ENCODE measurements at regions not wholly inside any gene's neighbourhood (a gene's known extent, or its start where the extent isn't known, plus 50 kb on each side); places are given as distances from the start of the nearest gene placed in this dataset.

DNA sequence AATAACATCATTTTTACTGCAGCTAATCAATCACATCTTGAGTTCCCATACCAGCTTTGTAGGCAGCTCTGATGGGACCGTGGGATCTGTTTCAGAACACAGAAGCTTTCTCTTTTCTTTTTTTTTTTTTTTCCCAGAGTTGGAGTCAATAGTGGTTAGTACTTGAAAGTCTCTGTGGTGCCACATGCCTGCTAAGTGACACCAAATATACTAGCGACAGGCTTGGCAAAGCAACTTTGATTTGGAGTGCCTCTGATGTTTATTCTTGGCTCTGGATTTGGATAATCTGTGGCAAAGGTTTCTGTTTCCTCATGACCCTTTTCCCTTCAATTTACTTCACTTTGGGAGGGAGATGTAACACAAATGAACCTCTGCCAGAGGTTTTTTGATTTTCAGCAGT lies 681.4 kb upstream of the TENM4 start:
- CTCF ChIA-PET, result no interaction called here

DNA sequence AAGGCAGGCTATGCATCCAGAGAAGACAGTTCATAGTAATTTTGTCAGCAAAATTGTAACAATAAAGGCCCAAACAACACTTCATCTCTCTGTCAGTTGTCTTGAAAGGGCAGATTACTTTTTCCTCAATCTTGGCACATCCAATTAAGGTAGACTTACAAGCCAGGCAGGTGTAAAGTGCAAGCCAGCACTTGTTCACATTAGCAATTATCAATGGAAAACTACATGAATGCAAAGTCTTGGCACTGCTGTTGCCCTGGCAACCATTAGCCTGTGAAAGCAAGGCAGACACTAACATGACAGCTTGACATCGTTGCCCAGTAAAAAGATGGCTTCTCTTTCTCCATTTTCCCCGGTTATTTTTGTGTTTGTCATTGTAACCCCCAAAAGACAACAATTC lies 677.2 kb upstream of the TENM4 start:
- TF ChIP-seq, protein P1, sequence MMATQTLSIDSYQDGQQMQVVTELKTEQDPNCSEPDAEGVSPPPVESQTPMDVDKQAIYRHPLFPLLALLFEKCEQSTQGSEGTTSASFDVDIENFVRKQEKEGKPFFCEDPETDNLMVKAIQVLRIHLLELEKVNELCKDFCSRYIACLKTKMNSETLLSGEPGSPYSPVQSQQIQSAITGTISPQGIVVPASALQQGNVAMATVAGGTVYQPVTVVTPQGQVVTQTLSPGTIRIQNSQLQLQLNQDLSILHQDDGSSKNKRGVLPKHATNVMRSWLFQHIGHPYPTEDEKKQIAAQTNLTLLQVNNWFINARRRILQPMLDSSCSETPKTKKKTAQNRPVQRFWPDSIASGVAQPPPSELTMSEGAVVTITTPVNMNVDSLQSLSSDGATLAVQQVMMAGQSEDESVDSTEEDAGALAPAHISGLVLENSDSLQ (IDR thresholded peaks at IDR 0.05), result no peak
- TF ChIP-seq ELF4 (IDR thresholded peaks at IDR 0.05) (no peak), FOXK2 (IDR thresholded peaks at IDR 0.05) (no peak), CTBP1 (IDR thresholded peaks at IDR 0.05; ENCODE audit: borderline replicate concordance) (no peak), ARNT (IDR thresholded peaks at IDR 0.05) (no peak), LEF1 (IDR thresholded peaks at IDR 0.05; ENCODE audit: borderline replicate concordance) (no peak), L3MBTL2 (conservative IDR thresholded peaks at IDR 0.05) (no peak), HDGF (IDR thresholded peaks at IDR 0.05; ENCODE audit: borderline replicate concordance) (no peak), TARDBP (IDR thresholded peaks at IDR 0.05) (no peak), SUZ12 (IDR thresholded peaks at IDR 0.05) (no peak), FOXA1 (IDR thresholded peaks at IDR 0.05) (no peak), NFRKB (IDR thresholded peaks at IDR 0.05) (no peak), ZNF384 (IDR thresholded peaks at IDR 0.05) (no peak)
- CTCF ChIA-PET, result no interaction called here
- DNase-seq (ENCODE audit: extremely low spot score), result no peak
- POLR2A ChIA-PET, result no interaction called here

More for the DNA sequence above, 681.4 kb upstream of the TENM4 start:
- TF ChIP-seq TARDBP (IDR thresholded peaks at IDR 0.05) (no peak), CTBP1 (IDR thresholded peaks at IDR 0.05; ENCODE audit: borderline replicate concordance) (no peak), SP1 (IDR thresholded peaks at IDR 0.05) (no peak), NFRKB (IDR thresholded peaks at IDR 0.05) (no peak), ELF4 (IDR thresholded peaks at IDR 0.05) (no peak), BHLHE40 (IDR thresholded peaks at IDR 0.05; ENCODE audit: borderline replicate concordance) (no peak), FOXK2 (IDR thresholded peaks at IDR 0.05) (no peak)
- TF ChIP-seq, protein P1 (IDR thresholded peaks at IDR 0.05), result no peak
- DNase-seq (ENCODE audit: extremely low spot score), result no peak
- POLR2A ChIA-PET, result no interaction called here

DNA sequence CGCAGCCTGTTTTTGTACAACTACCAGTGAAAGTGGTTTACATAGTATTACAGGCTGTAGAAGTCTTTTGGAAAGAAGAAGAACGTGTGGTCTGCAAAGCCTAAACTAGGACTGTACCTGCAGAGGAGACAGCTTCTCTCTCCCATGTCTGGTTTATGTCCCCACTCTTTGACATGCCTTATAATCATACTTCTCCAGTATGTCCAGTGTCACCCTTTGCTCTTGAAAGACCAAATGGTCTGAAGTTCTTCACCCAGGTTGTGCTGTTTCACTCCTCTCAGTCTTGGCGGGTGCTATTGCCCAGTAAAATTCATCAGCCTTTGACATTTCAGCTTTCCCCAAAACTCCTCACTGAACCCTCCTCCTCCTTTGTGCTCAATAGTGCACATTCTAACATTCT lies 676.0 kb upstream of the TENM4 start:
- POLR2A ChIA-PET, result no interaction called here
- TF ChIP-seq FOXM1 (IDR thresholded peaks at IDR 0.05; ENCODE audit: borderline replicate concordance) (no peak), NFRKB (IDR thresholded peaks at IDR 0.05) (no peak), HDGF (IDR thresholded peaks at IDR 0.05; ENCODE audit: borderline replicate concordance) (no peak), ZNF384 (IDR thresholded peaks at IDR 0.05) (no peak), SUZ12 (IDR thresholded peaks at IDR 0.05) (no peak), FOXA1 (IDR thresholded peaks at IDR 0.05) (no peak), LEF1 (IDR thresholded peaks at IDR 0.05; ENCODE audit: borderline replicate concordance) (no peak), FOXK2 (IDR thresholded peaks at IDR 0.05) (no peak), ARNT (IDR thresholded peaks at IDR 0.05) (no peak)
- TF ChIP-seq, protein P1 (IDR thresholded peaks at IDR 0.05), result no peak
- CTCF ChIA-PET, result no interaction called here
- no peak for DNase-seq (ENCODE audit: extremely low spot score)

DNA sequence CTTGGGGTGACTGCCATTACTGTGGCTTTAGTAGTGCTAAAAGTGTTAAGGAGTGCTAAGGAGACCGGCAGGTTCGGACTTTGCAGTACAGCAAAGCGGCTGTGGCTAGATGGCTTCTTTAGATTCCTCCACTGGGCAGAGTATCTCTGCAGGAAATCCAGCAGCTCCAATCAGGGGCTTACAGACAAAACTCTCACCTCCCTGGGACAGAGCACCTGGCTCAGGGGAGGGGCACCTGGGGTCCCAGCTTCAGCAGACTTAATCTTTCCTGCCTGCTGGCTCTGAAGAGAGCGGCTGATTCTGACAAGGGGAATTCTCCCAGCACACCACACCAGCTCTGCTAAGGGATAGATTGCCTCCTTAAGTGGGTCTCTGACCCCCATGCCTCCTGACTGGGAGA lies 668.8 kb upstream of the TENM4 start:
- CTCF ChIA-PET, result no interaction called here
- DNase-seq (ENCODE audit: extremely low spot score), result no peak
- TF ChIP-seq FOXK2 (IDR thresholded peaks at IDR 0.05) (no peak), SP1 (IDR thresholded peaks at IDR 0.05) (no peak), FOXM1 (IDR thresholded peaks at IDR 0.05; ENCODE audit: borderline replicate concordance) (no peak), HDGF (IDR thresholded peaks at IDR 0.05; ENCODE audit: borderline replicate concordance) (no peak), CTBP1 (IDR thresholded peaks at IDR 0.05; ENCODE audit: borderline replicate concordance) (no peak), L3MBTL2 (conservative IDR thresholded peaks at IDR 0.05) (no peak), NFRKB (IDR thresholded peaks at IDR 0.05) (no peak), ZNF384 (IDR thresholded peaks at IDR 0.05) (no peak), BHLHE40 (IDR thresholded peaks at IDR 0.05; ENCODE audit: borderline replicate concordance) (no peak), FOXA1 (IDR thresholded peaks at IDR 0.05) (no peak), ARNT (IDR thresholded peaks at IDR 0.05) (no peak)
- TF ChIP-seq, protein P1 (IDR thresholded peaks at IDR 0.05), result no peak
- POLR2A ChIA-PET, result no interaction called here

DNA sequence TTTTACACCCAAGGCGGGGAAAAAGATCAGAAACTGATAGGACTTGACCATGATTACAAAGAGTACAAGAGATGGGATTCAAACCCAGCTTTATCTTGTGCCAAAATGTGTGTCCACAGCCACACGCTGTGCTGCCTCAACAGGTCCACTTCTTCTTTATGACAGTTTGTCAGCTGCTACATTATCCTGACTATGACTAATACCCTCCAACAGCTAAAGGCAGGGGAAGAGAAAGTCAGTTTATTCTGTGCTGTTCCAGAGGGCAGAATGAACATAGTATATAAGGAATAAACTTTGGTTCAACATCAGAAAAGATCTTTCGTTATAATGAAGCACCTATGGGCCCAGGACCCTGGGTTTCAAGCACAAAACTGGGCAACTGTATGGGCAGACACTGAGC lies 668.2 kb upstream of the TENM4 start:
- DNase-seq (ENCODE audit: extremely low spot score), result no peak
- TF ChIP-seq SP1 (IDR thresholded peaks at IDR 0.05), result no peak
- no peak for TF ChIP-seq ARNT (IDR thresholded peaks at IDR 0.05)
- no peak for TF ChIP-seq CTBP1 (IDR thresholded peaks at IDR 0.05; ENCODE audit: borderline replicate concordance)
- TF ChIP-seq FOXA1 (IDR thresholded peaks at IDR 0.05), result no peak
- TF ChIP-seq L3MBTL2 (conservative IDR thresholded peaks at IDR 0.05), result no peak
- no peak for TF ChIP-seq BHLHE40 (IDR thresholded peaks at IDR 0.05; ENCODE audit: borderline replicate concordance)
- no peak for TF ChIP-seq FOXM1 (IDR thresholded peaks at IDR 0.05; ENCODE audit: borderline replicate concordance)
- no peak for TF ChIP-seq TARDBP (IDR thresholded peaks at IDR 0.05)
- no peak for TF ChIP-seq LEF1 (IDR thresholded peaks at IDR 0.05; ENCODE audit: borderline replicate concordance)
- TF ChIP-seq FOXK2 (IDR thresholded peaks at IDR 0.05), result no peak
- TF ChIP-seq ZNF384 (IDR thresholded peaks at IDR 0.05), result no peak
- no peak for TF ChIP-seq ELF4 (IDR thresholded peaks at IDR 0.05)
- TF ChIP-seq SUZ12 (IDR thresholded peaks at IDR 0.05), result no peak
- no peak for TF ChIP-seq NFRKB (IDR thresholded peaks at IDR 0.05)
- no peak for TF ChIP-seq HDGF (IDR thresholded peaks at IDR 0.05; ENCODE audit: borderline replicate concordance)
- TF ChIP-seq, protein P1 (IDR thresholded peaks at IDR 0.05), result no peak
- CTCF ChIA-PET, result no interaction called here

More for the DNA sequence above, 668.2 kb upstream of the TENM4 start:
- POLR2A ChIA-PET, result no interaction called here
